Right lobe of liver (tissue), 4 donors: ENCODE measurements at regions not wholly inside any gene's neighbourhood (a gene's known extent, or its start where the extent isn't known, plus 50 kb on each side); places are given as distances from the start of the nearest gene placed in this dataset.

Source experiments
- POLR2A ChIP-seq: fragments of 450-650 bp; IDR thresholded peaks from one replicate; pipeline ENCODE4 v1.6.1; 2017; ENCODE audit warnings: antibody characterized with exemption, mild to moderate bottlenecking
- TF ChIP-seq, protein P1 (sequence below), 4 donors: fragments of 200-600 bp in 3 of 4; fragments of 450-650 bp in 1 of 4; IDR thresholded peaks; one replicate each; pipeline versions ENCODE4 v1.5.1 to v1.8.0; 2016 to 2022; ENCODE audit warnings: antibody characterized with exemption in 4 of 4, mild to moderate bottlenecking in 2 of 4
- donor health status: DM: no; HTN: no; CAD: no.
- donor health status: DM: no; HTN: no; CAD: no.
- donor health status: DM: no; HTN: yes; CAD: no.

DNA sequence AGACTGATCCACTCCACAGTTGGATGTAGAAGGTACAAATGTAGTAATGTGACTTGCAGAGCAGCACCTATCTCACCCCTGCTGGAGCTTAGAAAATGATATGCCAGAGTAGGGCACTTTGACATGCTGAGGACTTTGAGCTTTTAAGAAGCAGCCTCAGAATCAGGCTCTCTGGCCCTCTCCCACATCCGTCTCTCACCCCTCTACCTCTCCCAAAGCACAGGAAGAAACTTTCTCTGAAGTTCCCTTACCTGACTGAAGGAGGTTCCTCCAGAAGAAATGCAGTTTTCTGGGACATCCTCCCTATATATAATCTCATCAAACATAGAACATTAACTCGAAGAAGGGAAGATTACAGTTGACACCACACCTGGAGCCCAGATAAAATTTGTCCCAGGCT lies 98.4 kb upstream of the PEX5L start:
- TF ChIP-seq, protein P1, sequence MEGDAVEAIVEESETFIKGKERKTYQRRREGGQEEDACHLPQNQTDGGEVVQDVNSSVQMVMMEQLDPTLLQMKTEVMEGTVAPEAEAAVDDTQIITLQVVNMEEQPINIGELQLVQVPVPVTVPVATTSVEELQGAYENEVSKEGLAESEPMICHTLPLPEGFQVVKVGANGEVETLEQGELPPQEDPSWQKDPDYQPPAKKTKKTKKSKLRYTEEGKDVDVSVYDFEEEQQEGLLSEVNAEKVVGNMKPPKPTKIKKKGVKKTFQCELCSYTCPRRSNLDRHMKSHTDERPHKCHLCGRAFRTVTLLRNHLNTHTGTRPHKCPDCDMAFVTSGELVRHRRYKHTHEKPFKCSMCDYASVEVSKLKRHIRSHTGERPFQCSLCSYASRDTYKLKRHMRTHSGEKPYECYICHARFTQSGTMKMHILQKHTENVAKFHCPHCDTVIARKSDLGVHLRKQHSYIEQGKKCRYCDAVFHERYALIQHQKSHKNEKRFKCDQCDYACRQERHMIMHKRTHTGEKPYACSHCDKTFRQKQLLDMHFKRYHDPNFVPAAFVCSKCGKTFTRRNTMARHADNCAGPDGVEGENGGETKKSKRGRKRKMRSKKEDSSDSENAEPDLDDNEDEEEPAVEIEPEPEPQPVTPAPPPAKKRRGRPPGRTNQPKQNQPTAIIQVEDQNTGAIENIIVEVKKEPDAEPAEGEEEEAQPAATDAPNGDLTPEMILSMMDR (IDR thresholded peaks at IDR 0.05): no peak
- TF ChIP-seq POLR2A: no peak
